Naive B cell (primary cell): ENCODE measurements at regions not wholly inside any gene's neighbourhood (a gene's known extent, or its start where the extent isn't known, plus 50 kb on each side); places are given as distances from the start of the nearest gene placed in this dataset.

Source experiments
- ATAC-seq, 2 donors: fragments of 150-1000 bp; cut with Tn5 transposase; 2 replicates each; pipeline ENCODE4 v1.10.0; 2021; ENCODE audit warnings: low read depth in 2 of 2, mild to moderate bottlenecking in 2 of 2, moderate library complexity in 2 of 2
- DNase-seq: peaks from one replicate; pipeline ENCODE4 v3.0.0; 2022
- H3K27ac Mint-ChIP-seq, 6 donors: one replicate each; pipeline ENCODE4 v1.8.0; 2020 to 2022; ENCODE audit warnings: mild to moderate bottlenecking in 6 of 6, mixed read lengths in 6 of 6, moderate library complexity in 5 of 6, inconsistent platforms in 2 of 6
- H3K27me3 Mint-ChIP-seq, 3 donors: one replicate each; pipeline ENCODE4 v1.8.0; 2021 to 2022; ENCODE audit warnings: mixed read lengths in 3 of 3, mild to moderate bottlenecking in 1 of 3
- H3K36me3 Mint-ChIP-seq, 2 donors: one replicate each; pipeline ENCODE4 v1.8.0; 2020 to 2022; ENCODE audit warnings: mixed read lengths in 2 of 2, inconsistent platforms in 1 of 2, mild to moderate bottlenecking in 1 of 2
- H3K4me1 Mint-ChIP-seq, 3 donors: one replicate each; pipeline ENCODE4 v1.8.0; 2020 to 2022; ENCODE audit warnings: mixed read lengths in 3 of 3, inconsistent platforms in 1 of 3, mild to moderate bottlenecking in 1 of 3, moderate library complexity in 1 of 3
- H3K4me3 Mint-ChIP-seq, 8 donors: one replicate each; pipeline ENCODE4 v1.8.0; 2020 to 2022; ENCODE audit warnings: mild to moderate bottlenecking in 8 of 8, mixed read lengths in 8 of 8, moderate library complexity in 8 of 8, inconsistent platforms in 2 of 8
- H3K9me3 Mint-ChIP-seq, 7 donors: one replicate each; pipeline ENCODE4 v1.8.0; 2020 to 2022; ENCODE audit warnings: mixed read lengths in 7 of 7, mild to moderate bottlenecking in 5 of 7, inconsistent platforms in 2 of 7, moderate library complexity in 1 of 7

GRCh38 chr14:38818555-38818954, 284.5 kb downstream of the SEC23A start:
- DNase-seq (no peak), ATAC-seq (no peak)
- no peaks in the 10 kb centered on the region for H3K27me3 Mint-ChIP-seq
- no peaks in the 10 kb centered on the region for H3K4me1 Mint-ChIP-seq
- H3K27ac Mint-ChIP-seq: no peak overlapping the region
- no peak overlapping the region for H3K4me3 Mint-ChIP-seq
- H3K9me3 Mint-ChIP-seq: peaks cover 0 to 6% (median 0%) of the 10 kb centered on the region in 7 donors
- no peaks in the 10 kb centered on the region for H3K36me3 Mint-ChIP-seq

GRCh38 chr14:38808734-38809455, 294.1 kb downstream of the SEC23A start:
- DNase-seq: no peak
- no peak overlapping the region for H3K4me3 Mint-ChIP-seq
- no peaks in the 10 kb centered on the region for H3K27me3 Mint-ChIP-seq
- ATAC-seq: no peak
- no peak overlapping the region for H3K27ac Mint-ChIP-seq
- H3K4me1 Mint-ChIP-seq: no peaks in the 10 kb centered on the region
- H3K36me3 Mint-ChIP-seq: no peaks in the 10 kb centered on the region
- peaks cover 0 to 33% (median 13%) of the 10 kb centered on the region in 7 donors for H3K9me3 Mint-ChIP-seq

- no peaks in the 10 kb centered on the region for H3K27me3 Mint-ChIP-seq
These were observed 303.4 kb downstream of the SEC23A start for GRCh38 chr14:38799671-38800070.

GRCh38 chr14:38794677-38795076, 308.4 kb downstream of the SEC23A start:
- DNase-seq (no peak), ATAC-seq (no peak)
- no peaks in the 10 kb centered on the region for H3K36me3 Mint-ChIP-seq
- H3K4me3 Mint-ChIP-seq: no peak overlapping the region
- H3K27ac Mint-ChIP-seq: no peak overlapping the region
- H3K27me3 Mint-ChIP-seq: no peaks in the 10 kb centered on the region
- no peaks in the 10 kb centered on the region for H3K4me1 Mint-ChIP-seq
- H3K9me3 Mint-ChIP-seq: peaks cover 0 to 15% (median 3%) of the 10 kb centered on the region in 7 donors

More at GRCh38 chr14:38799671-38800070, 303.4 kb downstream of the SEC23A start:
- ATAC-seq (no peak), DNase-seq (no peak)
- Mint-ChIP-seq H3K36me3 (peaks cover 5% of the 10 kb centered on the region in 2 donors), H3K9me3 (peaks cover 6 to 32% (median 13%) of the 10 kb centered on the region in 7 donors), H3K4me3 (no peak overlapping the region), H3K4me1 (no peaks in the 10 kb centered on the region), H3K27ac (no peak overlapping the region)

- Mint-ChIP-seq H3K27me3 (no peaks in the 10 kb centered on the region), H3K36me3 (no peaks in the 10 kb centered on the region), H3K4me3 (no peak overlapping the region), H3K27ac (no peak overlapping the region), H3K4me1 (no peaks in the 10 kb centered on the region), H3K9me3 (peaks cover 0 to 8% (median 0%) of the 10 kb centered on the region in 7 donors)
- DNase-seq: no peak
- no peak for ATAC-seq
These were observed 311.2 kb downstream of the SEC23A start for GRCh38 chr14:38791862-38792261.

- Mint-ChIP-seq H3K4me3 (no peak overlapping the region), H3K4me1 (no peaks in the 10 kb centered on the region), H3K27ac (no peak overlapping the region), H3K27me3 (no peaks in the 10 kb centered on the region), H3K9me3 (peaks cover 0 to 8% (median 0%) of the 10 kb centered on the region in 7 donors), H3K36me3 (no peaks in the 10 kb centered on the region)
- ATAC-seq (no peak), DNase-seq (no peak)
These were observed 312.1 kb downstream of the SEC23A start for GRCh38 chr14:38790916-38791315.

GRCh38 chr14:38789805-38790204, 313.2 kb downstream of the SEC23A start:
- H3K36me3 Mint-ChIP-seq: no peaks in the 10 kb centered on the region
- no peak overlapping the region for H3K4me3 Mint-ChIP-seq
- DNase-seq: no peak
- peaks cover 0 to 5% (median 0%) of the 10 kb centered on the region in 7 donors for H3K9me3 Mint-ChIP-seq
- no peaks in the 10 kb centered on the region for H3K4me1 Mint-ChIP-seq
- no peaks in the 10 kb centered on the region for H3K27me3 Mint-ChIP-seq
- no peak for ATAC-seq
- H3K27ac Mint-ChIP-seq: no peak overlapping the region

- no peak overlapping the region for H3K4me3 Mint-ChIP-seq
These were observed 315.0 kb downstream of the SEC23A start for GRCh38 chr14:38788060-38788459.

GRCh38 chr14:38786921-38787320, 316.1 kb downstream of the SEC23A start:
- Mint-ChIP-seq H3K9me3 (peaks cover 0 to 2% (median 0%) of the 10 kb centered on the region in 7 donors), H3K4me1 (no peaks in the 10 kb centered on the region), H3K36me3 (no peaks in the 10 kb centered on the region), H3K4me3 (no peak overlapping the region), H3K27me3 (no peaks in the 10 kb centered on the region), H3K27ac (no peak overlapping the region)
- ATAC-seq (no peak), DNase-seq (no peak)

More at GRCh38 chr14:38788060-38788459, 315.0 kb downstream of the SEC23A start:
- Mint-ChIP-seq H3K9me3 (peaks cover 0 to 4% (median 0%) of the 10 kb centered on the region in 7 donors), H3K27me3 (no peaks in the 10 kb centered on the region), H3K4me1 (no peaks in the 10 kb centered on the region), H3K27ac (no peak overlapping the region), H3K36me3 (no peaks in the 10 kb centered on the region)
- DNase-seq: no peak
- ATAC-seq: no peak

- DNase-seq (no peak), ATAC-seq (no peak)
- H3K27me3 Mint-ChIP-seq: no peaks in the 10 kb centered on the region
- peaks cover 0 to 2% (median 0%) of the 10 kb centered on the region in 7 donors for H3K9me3 Mint-ChIP-seq
- no peaks in the 10 kb centered on the region for H3K36me3 Mint-ChIP-seq
- no peak overlapping the region for H3K4me3 Mint-ChIP-seq
- H3K4me1 Mint-ChIP-seq: no peaks in the 10 kb centered on the region
- H3K27ac Mint-ChIP-seq: no peak overlapping the region
These were observed 325.6 kb downstream of the SEC23A start for GRCh38 chr14:38777401-38777800.

GRCh38 chr14:38775986-38776385, 327.0 kb downstream of the SEC23A start:
- Mint-ChIP-seq H3K36me3 (no peaks in the 10 kb centered on the region), H3K4me3 (no peak overlapping the region), H3K27ac (no peak overlapping the region), H3K9me3 (peaks cover 0 to 2% (median 0%) of the 10 kb centered on the region in 7 donors), H3K4me1 (no peaks in the 10 kb centered on the region), H3K27me3 (no peaks in the 10 kb centered on the region)
- ATAC-seq (no peak), DNase-seq (no peak)

- no peak for DNase-seq
- H3K27me3 Mint-ChIP-seq: no peaks in the 10 kb centered on the region
- no peaks in the 10 kb centered on the region for H3K36me3 Mint-ChIP-seq
- no peak for ATAC-seq
- no peak overlapping the region for H3K27ac Mint-ChIP-seq
- no peak overlapping the region for H3K4me3 Mint-ChIP-seq
- peaks cover 0 to 2% (median 0%) of the 10 kb centered on the region in 7 donors for H3K9me3 Mint-ChIP-seq
- H3K4me1 Mint-ChIP-seq: no peaks in the 10 kb centered on the region
These were observed 328.9 kb downstream of the SEC23A start for GRCh38 chr14:38774162-38774561.

GRCh38 chr14:38770251-38770650, 332.8 kb downstream of the SEC23A start:
- H3K27ac Mint-ChIP-seq: no peak overlapping the region
- H3K4me1 Mint-ChIP-seq: no peaks in the 10 kb centered on the region
- H3K9me3 Mint-ChIP-seq: peaks cover 0 to 16% (median 4%) of the 10 kb centered on the region in 7 donors
- H3K27me3 Mint-ChIP-seq: no peaks in the 10 kb centered on the region
- no peak for DNase-seq
- no peak for ATAC-seq
- H3K4me3 Mint-ChIP-seq: no peak overlapping the region
- no peaks in the 10 kb centered on the region for H3K36me3 Mint-ChIP-seq

GRCh38 chr14:38762845-38763244, 340.2 kb downstream of the SEC23A start:
- ATAC-seq (no peak), DNase-seq (no peak)
- no peak overlapping the region for H3K4me3 Mint-ChIP-seq
- H3K4me1 Mint-ChIP-seq: no peaks in the 10 kb centered on the region
- peaks cover 0 to 19% (median 5%) of the 10 kb centered on the region in 7 donors for H3K9me3 Mint-ChIP-seq
- peaks cover 0 to 5% (median 0%) of the 10 kb centered on the region in 3 donors for H3K27me3 Mint-ChIP-seq
- H3K36me3 Mint-ChIP-seq: no peaks in the 10 kb centered on the region
- no peak overlapping the region for H3K27ac Mint-ChIP-seq
